B cell (primary cell): ENCODE measurements at regions not wholly inside any gene's neighbourhood (a gene's known extent, or its start where the extent isn't known, plus 50 kb on each side); places are given as distances from the start of the nearest gene placed in this dataset.

ENCODE experiments used
- ATAC-seq: fragments of 200-7000 bp; cut with Tn5 transposase; one replicate; pipeline ENCODE4 v1.10.0; 2021; ENCODE audit warnings: low read depth, mild to moderate bottlenecking, moderate number of reproducible peaks, moderate library complexity
- CTCF ChIA-PET: fragments of 350-600 bp; sonication (Branson Sonifier 250); formaldehyde crosslinking; loops from one replicate; lab custom pipeline; 2021; ENCODE audit warnings: antibody characterized with exemption, inconsistent platforms; lab: Charles Lee
- POLR2A ChIA-PET: fragments of 350-600 bp; sonication (Branson Sonifier 250); formaldehyde crosslinking; loops from one replicate; lab custom pipeline; 2021; ENCODE audit warnings: antibody characterized with exemption; lab: Charles Lee
- DNase-seq: peaks from one replicate; pipeline ENCODE4 v3.0.0; 2013
- H2AFZ ChIP-seq: 2 replicates; pipeline ENCODE4 v1.6.1; 2012; ENCODE audit warnings: mild to moderate bottlenecking, low read depth, low read length; ENCODE audit not compliant: insufficient read depth, poor library complexity, severe bottlenecking
- H3K27ac ChIP-seq, 2 donors: 1 replicate in 1 of 2; 2 replicates in 1 of 2; pipeline ENCODE4 v1.5.1; 2012 to 2013; ENCODE audit warnings: low read length in 2 of 2, mild to moderate bottlenecking in 2 of 2, moderate library complexity in 1 of 2
- H3K27me3 ChIP-seq, 4 experiments: fragments of 200-600 bp in 1 of 4; sonication (generic) in 1 of 4; replicated peaks in 1 of 4; 1 replicate in 2 of 4; 2 replicates in 2 of 4; pipeline versions ENCODE4 v1.6.1 to v1.7.0; 2013 to 2016; ENCODE audit warnings: low read length in 3 of 4, mild to moderate bottlenecking in 2 of 4, mixed read lengths in 1 of 4, moderate library complexity in 1 of 4; ENCODE audit not compliant: insufficient read depth in 4 of 4, control insufficient read depth in 3 of 4; ENCODE audit errors: control extremely low read depth in 1 of 4
- H3K36me3 ChIP-seq, 2 experiments: replicated peaks in 1 of 2; 1 replicate in 1 of 2; 2 replicates in 1 of 2; pipeline versions ENCODE4 v1.6.1 to v1.7.1; 2013; ENCODE audit warnings: low read length in 1 of 2; ENCODE audit not compliant: insufficient read depth in 2 of 2, control insufficient read depth in 1 of 2; ENCODE audit errors: control extremely low read depth in 1 of 2, extremely low read depth in 1 of 2
- H3K4me1 ChIP-seq, 2 donors: fragments of 200-600 bp in 1 of 2; sonication (generic) in 1 of 2; 1 replicate in 1 of 2; 2 replicates in 1 of 2; pipeline versions ENCODE4 v1.5.1 to v1.6.1; 2013 to 2017; ENCODE audit warnings: low read length in 2 of 2; ENCODE audit not compliant: control insufficient read depth in 2 of 2, insufficient read depth in 2 of 2
- H3K4me2 ChIP-seq: replicated peaks from 2 replicates; pipeline ENCODE3; 2012; ENCODE audit warnings: mild to moderate bottlenecking, low read depth, low read length; ENCODE audit not compliant: poor library complexity, severe bottlenecking
- H3K4me3 ChIP-seq, 5 experiments: fragments of 200-600 bp in 1 of 5; sonication (generic) in 1 of 5; 1 replicate in 3 of 5; 2 replicates in 2 of 5; pipeline versions ENCODE4 v1.5.1 to v1.7.0; 2011 to 2016; ENCODE audit warnings: low read length in 4 of 5, mild to moderate bottlenecking in 4 of 5, low read depth in 2 of 5, control low read depth in 1 of 5, moderate library complexity in 1 of 5; ENCODE audit not compliant: insufficient read depth in 1 of 5; ENCODE audit errors: control extremely low read depth in 1 of 5, extremely low read depth in 1 of 5
- H3K79me2 ChIP-seq: fragments of 200-600 bp; sonication (generic); one replicate; pipeline ENCODE4 v1.6.0; 2016; ENCODE audit warnings: low read length; ENCODE audit not compliant: control insufficient read depth, insufficient read depth
- H3K9ac ChIP-seq: fragments of 200-600 bp; sonication (generic); 2 replicates; pipeline ENCODE4 v1.6.1; 2017; ENCODE audit warnings: mild to moderate bottlenecking, low read length, moderate library complexity
- H3K9me3 ChIP-seq, 3 donors: one replicate each; pipeline versions ENCODE4 v1.6.1 to v1.7.1; 2013; ENCODE audit warnings: low read length in 2 of 3; ENCODE audit not compliant: control insufficient read depth in 2 of 3, insufficient read depth in 1 of 3; ENCODE audit errors: control extremely low read depth in 1 of 3
- H4K20me1 ChIP-seq: 2 replicates; pipeline ENCODE4 v1.6.0; 2012; ENCODE audit warnings: mild to moderate bottlenecking, low read length; ENCODE audit not compliant: insufficient read depth, control insufficient read depth, poor library complexity, severe bottlenecking
- H3K27ac Mint-ChIP-seq: one replicate; pipeline ENCODE4 v1.8.0; 2021; ENCODE audit warnings: mixed read lengths
- H3K27me3 Mint-ChIP-seq: one replicate; pipeline ENCODE4 v1.8.0; 2021; ENCODE audit warnings: mixed read lengths
- H3K4me1 Mint-ChIP-seq: one replicate; pipeline ENCODE4 v1.8.0; 2021; ENCODE audit warnings: mixed read lengths
- H3K4me3 Mint-ChIP-seq: one replicate; pipeline ENCODE4 v1.8.0; 2021; ENCODE audit warnings: mixed read lengths
- H3K9me3 Mint-ChIP-seq: one replicate; pipeline ENCODE4 v1.8.0; 2022; ENCODE audit warnings: mixed read lengths; ENCODE audit not compliant: insufficient read depth
- CTCF ChIP-seq: fragments of 200-600 bp; IDR thresholded peaks from one replicate; pipeline ENCODE4 v1.8.0; 2022; ENCODE audit warnings: antibody characterized with exemption, mild to moderate bottlenecking
- EZH2 ChIP-seq: IDR thresholded peaks from 2 replicates; pipeline ENCODE4 v1.6.1; 2012; ENCODE audit warnings: borderline replicate concordance, low read depth, mild to moderate bottlenecking, moderate library complexity, low read length; ENCODE audit not compliant: insufficient read depth, poor library complexity, severe bottlenecking
- WGBS: methylation state at CpG from one replicate; pipeline ENCODE4 v1.1.5; 2013; ENCODE audit warnings: missing lambda C conversion rate; ENCODE audit not compliant: insufficient coverage; 5-methylcytosine and 5-hydroxymethylcytosine counted together
- intact Hi-C: fragments of 100-400 bp; cut with micrococcal nuclease; formaldehyde crosslinking; loops from one replicate; pipeline ENCODE4 v1.10.0; 2022

- H3K9me3 Mint-ChIP-seq: peaks cover 9% of the 10 kb centered on the region
- intact Hi-C loops: no loop called here
- no peak overlapping the region for H3K4me3 ChIP-seq
- H3K4me1 Mint-ChIP-seq: no peaks in the 10 kb centered on the region
- H4K20me1 ChIP-seq: no peaks in the 10 kb centered on the region
- TF ChIP-seq CTCF (no peak), EZH2 (no peak)
- peaks cover 0 to 25% (median 6%) of the 10 kb centered on the region in 3 donors for H3K9me3 ChIP-seq
- ChIA-PET POLR2A (no interaction called here), CTCF (no interaction called here)
- no peaks in the 10 kb centered on the region for H3K36me3 ChIP-seq
- H2AFZ ChIP-seq: no peak overlapping the region
- ATAC-seq: no peak
- no peak overlapping the region for H3K4me3 Mint-ChIP-seq
- no peaks in the 10 kb centered on the region for H3K79me2 ChIP-seq
- no peak overlapping the region for H3K27ac ChIP-seq
- 83% methylated on average over 2 of the region's 6 CpGs for WGBS
- no peaks in the 10 kb centered on the region for H3K27me3 Mint-ChIP-seq
- no peak overlapping the region for H3K4me2 ChIP-seq
- no peak overlapping the region for H3K27ac Mint-ChIP-seq
- H3K27me3 ChIP-seq: no peaks in the 10 kb centered on the region
- DNase-seq: no peak
- H3K4me1 ChIP-seq: no peaks in the 10 kb centered on the region
- H3K9ac ChIP-seq: no peak overlapping the region
These were observed 86.8 kb upstream of the PEG3 start for GRCh38 chr19:56927294-56927693.

- peaks cover 0 to 25% (median 6%) of the 10 kb centered on the region in 3 donors for H3K9me3 ChIP-seq
- H3K4me1 ChIP-seq: no peaks in the 10 kb centered on the region
- no peak overlapping the region for H3K9ac ChIP-seq
- ATAC-seq: no peak
- TF ChIP-seq EZH2 (no peak), CTCF (no peak)
- ChIA-PET CTCF (no interaction called here), POLR2A (no interaction called here)
- H3K4me3 Mint-ChIP-seq: no peak overlapping the region
- no peak overlapping the region for H3K27ac ChIP-seq
- no peaks in the 10 kb centered on the region for H3K4me1 Mint-ChIP-seq
- no peak overlapping the region for H3K4me2 ChIP-seq
- no peak overlapping the region for H3K4me3 ChIP-seq
- H3K9me3 Mint-ChIP-seq: peaks cover 9% of the 10 kb centered on the region
- no peak for DNase-seq
- no peak overlapping the region for H2AFZ ChIP-seq
- no peaks in the 10 kb centered on the region for H4K20me1 ChIP-seq
- H3K36me3 ChIP-seq: no peaks in the 10 kb centered on the region
- no peak overlapping the region for H3K27ac Mint-ChIP-seq
- H3K79me2 ChIP-seq: no peaks in the 10 kb centered on the region
- 91% methylated on average over 4 of the region's 7 CpGs for WGBS
- H3K27me3 Mint-ChIP-seq: no peaks in the 10 kb centered on the region
- H3K27me3 ChIP-seq: no peaks in the 10 kb centered on the region
- intact Hi-C loops: no loop called here
These were observed 87.3 kb upstream of the PEG3 start for GRCh38 chr19:56927791-56928207.
